Neutrophil (primary cell): ENCODE measurements at regions not wholly inside any gene's neighbourhood (a gene's known extent, or its start where the extent isn't known, plus 50 kb on each side); places are given as distances from the start of the nearest gene placed in this dataset.

Experiments used
- H3K27ac ChIP-seq: fragments of 200-600 bp; sonication (generic); 2 replicates; pipeline ENCODE4 v1.5.1; 2016; ENCODE audit warnings: mild to moderate bottlenecking, moderate library complexity
- H3K27me3 ChIP-seq: fragments of 200-600 bp; sonication (generic); 2 replicates; pipeline ENCODE4 v1.6.0; 2016; ENCODE audit warnings: mild to moderate bottlenecking
- H3K36me3 ChIP-seq: fragments of 200-600 bp; sonication (generic); 2 replicates; pipeline ENCODE4 v1.5.1; 2017
- H3K4me1 ChIP-seq, 2 experiments: fragments of 200-600 bp in 1 of 2; sonication (generic) in 1 of 2; 1 replicate in 1 of 2; 2 replicates in 1 of 2; pipeline versions ENCODE4 v1.5.1 to v1.6.1; 2013 to 2016; ENCODE audit warnings: low read depth in 1 of 2, low read length in 1 of 2, mild to moderate bottlenecking in 1 of 2, moderate library complexity in 1 of 2; ENCODE audit not compliant: control insufficient read depth in 1 of 2, insufficient read depth in 1 of 2
- H3K4me3 ChIP-seq, 2 experiments: fragments of 200-600 bp in 1 of 2; sonication (generic) in 1 of 2; 1 replicate in 1 of 2; 2 replicates in 1 of 2; pipeline ENCODE4 v1.5.1; 2013 to 2016; ENCODE audit warnings: low read depth in 1 of 2, low read length in 1 of 2, mild to moderate bottlenecking in 1 of 2, moderate library complexity in 1 of 2
- H3K9me3 ChIP-seq: fragments of 200-600 bp; sonication (generic); 2 replicates; pipeline ENCODE4 v1.5.1; 2016
- CTCF ChIP-seq: fragments of 200-600 bp; sonication (generic); IDR thresholded peaks from 2 replicates; pipeline ENCODE4 v1.5.1; 2016; ENCODE audit warnings: antibody characterized with exemption

- no peak overlapping the region for H3K4me3 ChIP-seq
- no peaks in the 10 kb centered on the region for H3K9me3 ChIP-seq
- no peak overlapping the region for H3K27ac ChIP-seq
- H3K4me1 ChIP-seq, result no peaks in the 10 kb centered on the region
- no peak for TF ChIP-seq CTCF
- H3K27me3 ChIP-seq, result no peaks in the 10 kb centered on the region
- no peaks in the 10 kb centered on the region for H3K36me3 ChIP-seq
Measured at GRCh38 chr10:89869180-89869579, 167.8 kb downstream of the KIF20B start.

- Histone ChIP-seq H3K9me3 (no peaks in the 10 kb centered on the region), H3K4me1 (no peaks in the 10 kb centered on the region), H3K27me3 (no peaks in the 10 kb centered on the region), H3K4me3 (no peak overlapping the region), H3K36me3 (no peaks in the 10 kb centered on the region), H3K27ac (no peak overlapping the region)
- TF ChIP-seq CTCF, result no peak
Measured at GRCh38 chr10:89869592-89870156, 168.3 kb downstream of the KIF20B start.

- Histone ChIP-seq H3K9me3 (no peaks in the 10 kb centered on the region), H3K27ac (no peak overlapping the region), H3K4me3 (no peak overlapping the region), H3K27me3 (no peaks in the 10 kb centered on the region), H3K4me1 (no peaks in the 10 kb centered on the region), H3K36me3 (no peaks in the 10 kb centered on the region)
- no peak for TF ChIP-seq CTCF
Measured at GRCh38 chr10:89870936-89871335, 169.5 kb downstream of the KIF20B start.

- TF ChIP-seq CTCF, result no peak
- no peaks in the 10 kb centered on the region for H3K36me3 ChIP-seq
Measured at GRCh38 chr10:89873055-89873454, 171.7 kb downstream of the KIF20B start.

GRCh38 chr10:89875557-89875956 lies 174.2 kb downstream of the KIF20B start:
- Histone ChIP-seq H3K9me3 (no peaks in the 10 kb centered on the region), H3K4me3 (no peak overlapping the region), H3K27ac (no peak overlapping the region), H3K4me1 (no peaks in the 10 kb centered on the region), H3K27me3 (no peaks in the 10 kb centered on the region), H3K36me3 (no peaks in the 10 kb centered on the region)
- TF ChIP-seq CTCF, result no peak

More at GRCh38 chr10:89873055-89873454, 171.7 kb downstream of the KIF20B start:
- Histone ChIP-seq H3K27ac (no peak overlapping the region), H3K4me1 (no peaks in the 10 kb centered on the region), H3K9me3 (no peaks in the 10 kb centered on the region), H3K27me3 (no peaks in the 10 kb centered on the region), H3K4me3 (no peak overlapping the region)

GRCh38 chr10:89879121-89879520 lies 177.7 kb downstream of the KIF20B start:
- no peak for TF ChIP-seq CTCF
- Histone ChIP-seq H3K4me1 (no peaks in the 10 kb centered on the region), H3K9me3 (no peaks in the 10 kb centered on the region), H3K27me3 (no peaks in the 10 kb centered on the region), H3K4me3 (no peak overlapping the region), H3K27ac (no peak overlapping the region), H3K36me3 (no peaks in the 10 kb centered on the region)
